H9 (cell line): ENCODE measurements at regions not wholly inside any gene's neighbourhood (a gene's known extent, or its start where the extent isn't known, plus 50 kb on each side); places are given as distances from the start of the nearest gene placed in this dataset.

Experiments
- DNase-seq: peaks from one replicate; pipeline ENCODE4 v3.0.0-alpha.2; 2017
- H2AFZ ChIP-seq: one replicate; pipeline ENCODE4 v1.6.1; 2013; ENCODE audit warnings: mild to moderate bottlenecking, low read length, control low read depth, moderate library complexity
- H2AK5ac ChIP-seq: 2 replicates; pipeline ENCODE4 v1.6.1; 2013; ENCODE audit warnings: low read length, control low read depth, mixed read lengths; ENCODE audit not compliant: insufficient read length
- H2BK120ac ChIP-seq: one replicate; pipeline ENCODE4 v1.6.1; 2013; ENCODE audit warnings: low read depth, mild to moderate bottlenecking, low read length, control low read depth, inconsistent platforms; ENCODE audit not compliant: poor library complexity, severe bottlenecking
- H2BK12ac ChIP-seq: 2 replicates; pipeline ENCODE4 v1.6.1; 2013; ENCODE audit warnings: low read length, control low read depth, mixed read lengths, low read depth; ENCODE audit not compliant: insufficient read length
- H2BK15ac ChIP-seq: 2 replicates; pipeline ENCODE4 v1.6.1; 2013; ENCODE audit warnings: low read depth, low read length, control low read depth
- H2BK20ac ChIP-seq: one replicate; pipeline ENCODE4 v1.6.1; 2013; ENCODE audit warnings: low read depth, mild to moderate bottlenecking, low read length, control low read depth, inconsistent platforms; ENCODE audit not compliant: poor library complexity, severe bottlenecking
- H2BK5ac ChIP-seq: 2 replicates; pipeline ENCODE4 v1.6.1; 2013; ENCODE audit warnings: low read length, control low read depth, mixed read lengths; ENCODE audit not compliant: insufficient read length
- H3K14ac ChIP-seq: 2 replicates; pipeline ENCODE4 v1.6.1; 2013; ENCODE audit warnings: low read length, control low read depth; ENCODE audit not compliant: insufficient read depth
- H3K18ac ChIP-seq: 2 replicates; pipeline ENCODE4 v1.6.1; 2013; ENCODE audit warnings: low read depth, mild to moderate bottlenecking, mixed read lengths, low read length, control low read depth; ENCODE audit not compliant: insufficient read length
- H3K23ac ChIP-seq: 2 replicates; pipeline ENCODE4 v1.6.1; 2013; ENCODE audit warnings: low read length, control low read depth, mixed read lengths, low read depth; ENCODE audit not compliant: insufficient read length
- H3K23me2 ChIP-seq: 2 replicates; pipeline ENCODE4 v1.6.1; 2013; ENCODE audit warnings: low read depth, mild to moderate bottlenecking, mixed read lengths, low read length, control low read depth; ENCODE audit not compliant: insufficient read length, poor library complexity, severe bottlenecking
- H3K27ac ChIP-seq: 2 replicates; pipeline ENCODE4 v1.5.1; 2013; ENCODE audit warnings: low read length, control low read depth, mixed read lengths, low read depth; ENCODE audit not compliant: insufficient read length
- H3K27me3 ChIP-seq: 2 replicates; pipeline ENCODE4 v1.6.1; 2013; ENCODE audit warnings: low read length, control low read depth, inconsistent platforms; ENCODE audit not compliant: insufficient read depth
- H3K4ac ChIP-seq: 2 replicates; pipeline ENCODE4 v1.6.1; 2013; ENCODE audit warnings: low read depth, mild to moderate bottlenecking, control low read depth, inconsistent platforms, low read length, moderate library complexity
- H3K4me1 ChIP-seq: 2 replicates; pipeline ENCODE4 v1.6.1; 2013; ENCODE audit warnings: low read length, control low read depth, inconsistent platforms; ENCODE audit not compliant: insufficient read depth
- H3K4me2 ChIP-seq: 2 replicates; pipeline ENCODE4 v1.6.1; 2013; ENCODE audit warnings: low read length, control low read depth, mixed read lengths; ENCODE audit not compliant: insufficient read length, insufficient read depth
- H3K56ac ChIP-seq: 2 replicates; pipeline ENCODE4 v1.6.1; 2013; ENCODE audit warnings: low read depth, mild to moderate bottlenecking, mixed read lengths, low read length, control low read depth; ENCODE audit not compliant: insufficient read length
- H3K79me1 ChIP-seq: 2 replicates; pipeline ENCODE4 v1.6.1; 2013; ENCODE audit warnings: low read depth, mild to moderate bottlenecking, moderate library complexity, low read length, control low read depth, inconsistent platforms; ENCODE audit not compliant: insufficient read depth, poor library complexity, severe bottlenecking
- H3K79me2 ChIP-seq: 2 replicates; pipeline ENCODE4 v1.6.1; 2013; ENCODE audit warnings: low read length, control low read depth, inconsistent platforms; ENCODE audit not compliant: insufficient read depth
- H3K9ac ChIP-seq: 2 replicates; pipeline ENCODE4 v1.6.1; 2013; ENCODE audit warnings: low read length, control low read depth, mixed read lengths; ENCODE audit not compliant: insufficient read length; ENCODE audit errors: extremely low read depth
- H3K9me3 ChIP-seq: one replicate; pipeline ENCODE4 v1.6.1; 2013; ENCODE audit warnings: low read depth, low read length, inconsistent platforms; ENCODE audit not compliant: control insufficient read depth
- H3T11ph ChIP-seq: one replicate; pipeline ENCODE4 v1.6.1; 2013; ENCODE audit warnings: mild to moderate bottlenecking, low read length, control low read depth, inconsistent platforms
- H4K20me1 ChIP-seq: one replicate; pipeline ENCODE4 v1.6.1; 2013; ENCODE audit not compliant: control insufficient read depth, insufficient read length, insufficient read depth
- H4K5ac ChIP-seq: 2 replicates; pipeline ENCODE4 v1.6.1; 2013; ENCODE audit warnings: low read depth, mild to moderate bottlenecking, mixed read lengths, low read length, control low read depth; ENCODE audit not compliant: insufficient read length
- H4K8ac ChIP-seq: replicated peaks from 2 replicates; pipeline ENCODE4 v1.6.1; 2013; ENCODE audit warnings: low read length, control low read depth, mixed read lengths, low read depth; ENCODE audit not compliant: insufficient read length
- H4K91ac ChIP-seq: 2 replicates; pipeline ENCODE4 v1.6.1; 2013; ENCODE audit warnings: low read depth, mild to moderate bottlenecking, moderate library complexity, mixed read lengths, low read length, control low read depth; ENCODE audit not compliant: insufficient read length
- H3K27ac Mint-ChIP-seq, 3 experiments: 2 replicates in 2 of 3; 3 replicates in 1 of 3; pipeline ENCODE4 v1.8.0; 2020 to 2021; ENCODE audit warnings: mixed read lengths in 3 of 3, mild to moderate bottlenecking in 1 of 3, moderate library complexity in 1 of 3
- H3K27me3 Mint-ChIP-seq: 2 replicates; pipeline ENCODE4 v1.8.0; 2021; ENCODE audit warnings: low read depth, mild to moderate bottlenecking, moderate library complexity, mixed read lengths
- H3K36me3 Mint-ChIP-seq, 3 experiments: 2 replicates in 2 of 3; 3 replicates in 1 of 3; pipeline ENCODE4 v1.8.0; 2020 to 2021; ENCODE audit warnings: low read depth in 3 of 3, mixed read lengths in 3 of 3; ENCODE audit not compliant: insufficient read depth in 1 of 3
- H3K4me1 Mint-ChIP-seq, 2 experiments: 2 replicates each; pipeline ENCODE4 v1.8.0; 2020; ENCODE audit warnings: mixed read lengths in 2 of 2
- H3K4me3 Mint-ChIP-seq, 2 experiments: 2 replicates in 1 of 2; 3 replicates in 1 of 2; pipeline ENCODE4 v1.8.0; 2020 to 2021; ENCODE audit warnings: mild to moderate bottlenecking in 2 of 2, mixed read lengths in 2 of 2, moderate library complexity in 1 of 2
- H3K9me3 Mint-ChIP-seq, 2 experiments: 2 replicates in 1 of 2; 3 replicates in 1 of 2; pipeline ENCODE4 v1.8.0; 2020; ENCODE audit warnings: mild to moderate bottlenecking in 2 of 2, mixed read lengths in 2 of 2, moderate library complexity in 1 of 2
- WGBS: extraction: QIAGEN DNeasy Blood & Tissue Kit; methylation state at CpG from one replicate; pipeline ENCODE4 v1.1.7; 2013; ENCODE audit warnings: missing lambda C conversion rate, low lambda C conversion rate, mixed read lengths; ENCODE audit not compliant: insufficient read length; ENCODE audit errors: extremely low coverage; 5-methylcytosine and 5-hydroxymethylcytosine counted together
- TF ChIP-seq, protein P1 (sequence below): fragments of 200-600 bp; sonication (generic); conservative IDR thresholded peaks from 3 replicates; pipeline ENCODE4 v1.8.0; 2021; ENCODE audit warnings: antibody characterized with exemption, mild to moderate bottlenecking

DNA sequence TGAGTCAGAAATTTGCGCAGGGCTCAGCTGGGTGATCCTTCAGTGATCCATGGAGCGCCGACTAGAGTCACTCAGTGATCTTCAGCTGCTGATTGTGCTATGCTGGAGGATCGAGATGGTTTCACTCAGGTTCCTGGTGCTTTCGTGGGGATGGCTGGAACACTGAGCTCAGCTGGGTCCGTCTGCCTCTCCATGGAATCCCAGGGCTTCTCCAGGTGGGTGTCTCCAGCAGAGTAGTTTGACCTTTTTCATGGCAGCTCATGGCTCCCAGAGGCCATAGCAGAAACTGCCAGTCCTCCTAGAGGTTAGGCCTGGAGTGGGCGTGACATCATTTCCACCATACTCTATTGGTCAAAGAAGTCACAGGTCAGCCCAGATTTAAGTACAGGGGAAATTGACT, 88.8 kb upstream of the SIRPA start:
- H2BK120ac ChIP-seq, result no peak overlapping the region
- no peak for DNase-seq
- H2BK12ac ChIP-seq, result no peak overlapping the region
- Mint-ChIP-seq H3K36me3 (no peaks in the 10 kb centered on the region), H3K27ac (no peak overlapping the region), H3K4me3 (no peak overlapping the region; a peak in 1 of 5 replicates), H3K4me1 (peaks cover 72 to 73% of the 10 kb centered on the region in 2 experiments), H3K27me3 (peaks cover 57% of the 10 kb centered on the region), H3K9me3 (no peaks in the 10 kb centered on the region)
- H3K27ac ChIP-seq, result no peak overlapping the region
- H4K8ac ChIP-seq, result no peak overlapping the region
- H4K20me1 ChIP-seq, result no peaks in the 10 kb centered on the region
- no peak overlapping the region for H3K23ac ChIP-seq
- H2BK20ac ChIP-seq, result no peak overlapping the region
- no peak overlapping the region for H4K5ac ChIP-seq
- no CpG with 5 or more reads among the region's 7 CpGs for WGBS
- H2BK15ac ChIP-seq, result no peak overlapping the region
- no peak overlapping the region for H4K91ac ChIP-seq
- no peaks in the 10 kb centered on the region for H3K79me2 ChIP-seq
- no peak overlapping the region for H3K4ac ChIP-seq
- H3K4me1 ChIP-seq, result peaks cover 9% of the 10 kb centered on the region; the same call in 1 of the 2 replicates
- H2AFZ ChIP-seq, result no peak overlapping the region
- no peak overlapping the region for H3K18ac ChIP-seq
- no peak overlapping the region for H3K4me2 ChIP-seq
- H3K27me3 ChIP-seq, result peaks cover 8% of the 10 kb centered on the region; the same call in 1 of the 2 replicates
- peaks cover 13% of the 10 kb centered on the region for H3K23me2 ChIP-seq
- H3K79me1 ChIP-seq, result no peaks in the 10 kb centered on the region
- H3K9ac ChIP-seq, result no peak overlapping the region
- H3T11ph ChIP-seq, result no peak overlapping the region
- no peak overlapping the region for H3K56ac ChIP-seq
- H3K14ac ChIP-seq, result no peak overlapping the region
- TF ChIP-seq, protein P1, sequence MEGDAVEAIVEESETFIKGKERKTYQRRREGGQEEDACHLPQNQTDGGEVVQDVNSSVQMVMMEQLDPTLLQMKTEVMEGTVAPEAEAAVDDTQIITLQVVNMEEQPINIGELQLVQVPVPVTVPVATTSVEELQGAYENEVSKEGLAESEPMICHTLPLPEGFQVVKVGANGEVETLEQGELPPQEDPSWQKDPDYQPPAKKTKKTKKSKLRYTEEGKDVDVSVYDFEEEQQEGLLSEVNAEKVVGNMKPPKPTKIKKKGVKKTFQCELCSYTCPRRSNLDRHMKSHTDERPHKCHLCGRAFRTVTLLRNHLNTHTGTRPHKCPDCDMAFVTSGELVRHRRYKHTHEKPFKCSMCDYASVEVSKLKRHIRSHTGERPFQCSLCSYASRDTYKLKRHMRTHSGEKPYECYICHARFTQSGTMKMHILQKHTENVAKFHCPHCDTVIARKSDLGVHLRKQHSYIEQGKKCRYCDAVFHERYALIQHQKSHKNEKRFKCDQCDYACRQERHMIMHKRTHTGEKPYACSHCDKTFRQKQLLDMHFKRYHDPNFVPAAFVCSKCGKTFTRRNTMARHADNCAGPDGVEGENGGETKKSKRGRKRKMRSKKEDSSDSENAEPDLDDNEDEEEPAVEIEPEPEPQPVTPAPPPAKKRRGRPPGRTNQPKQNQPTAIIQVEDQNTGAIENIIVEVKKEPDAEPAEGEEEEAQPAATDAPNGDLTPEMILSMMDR, result no peak
- H3K9me3 ChIP-seq, result no peaks in the 10 kb centered on the region
- H2AK5ac ChIP-seq, result no peak overlapping the region
- no peak overlapping the region for H2BK5ac ChIP-seq
